Stomach (tissue), 8 donors: ENCODE measurements at regions not wholly inside any gene's neighbourhood (a gene's known extent, or its start where the extent isn't known, plus 50 kb on each side); places are given as distances from the start of the nearest gene placed in this dataset.
A peak's percentile ranks its signal among the peaks of the same experiment; 100 is the strongest.

Experiments used
- DNase-seq, 2 donors: peaks; one replicate each; pipeline versions ENCODE4 v3.0.0 to v3.0.0-alpha.2; 2013 to 2019
- H3K27ac ChIP-seq, 5 donors: fragments of 200-600 bp in 4 of 5; sonication (generic) in 4 of 5; one replicate each; pipeline ENCODE4 v1.5.1; 2013 to 2019; ENCODE audit warnings: mild to moderate bottlenecking in 1 of 5, moderate library complexity in 1 of 5
- H3K27me3 ChIP-seq, 3 donors: fragments of 200-600 bp; sonication (generic); one replicate each; pipeline ENCODE4 v1.5.1; 2017 to 2019; ENCODE audit warnings: mixed run types in 1 of 3
- H3K36me3 ChIP-seq, 4 donors: fragments of 200-600 bp; sonication (generic); 1 replicate in 3 of 4; 2 replicates in 1 of 4; pipeline ENCODE4 v1.5.1; 2016 to 2019
- H3K4me1 ChIP-seq, 4 donors: fragments of 200-600 bp; sonication (generic); one replicate each; pipeline ENCODE4 v1.5.1; 2016 to 2019
- H3K4me3 ChIP-seq, 4 donors: fragments of 200-600 bp; sonication (generic) in 3 of 4; one replicate each; pipeline ENCODE4 v1.5.1; 2016 to 2019; ENCODE audit warnings: mild to moderate bottlenecking in 1 of 4
- H3K9me3 ChIP-seq, 4 donors: fragments of 200-600 bp; sonication (generic); one replicate each; pipeline ENCODE4 v1.5.1; 2016 to 2019
- EP300 ChIP-seq: sonication (generic); formaldehyde crosslinking; IDR thresholded peaks from one replicate; pipeline ENCODE4 v1.6.1; 2017; ENCODE audit warnings: antibody characterized with exemption
- POLR2A ChIP-seq, 4 donors: fragments of 450-650 bp; IDR thresholded peaks; one replicate each; pipeline ENCODE4 v1.6.1; 2016; ENCODE audit warnings: antibody characterized with exemption in 4 of 4, control low read depth in 2 of 4, mild to moderate bottlenecking in 1 of 4, moderate library complexity in 1 of 4
- POLR2AphosphoS5 ChIP-seq, 3 donors: sonication (generic); formaldehyde crosslinking; IDR thresholded peaks; one replicate each; pipeline ENCODE4 v1.6.1; 2016; ENCODE audit warnings: antibody characterized with exemption in 3 of 3
- WGBS, 5 donors: extraction: QIAGEN DNeasy Blood & Tissue Kit in 3 of 5; methylation state at CpG; one replicate each; pipeline versions ENCODE4 v1.1.5 to v1.1.7; 2013 to 2018; 5-methylcytosine and 5-hydroxymethylcytosine counted together
- intact Hi-C: fragments of 100-400 bp; cut with DNase I; formaldehyde crosslinking; loops from one replicate; pipeline ENCODE4 v1.15.1; 2023; ENCODE audit warnings: low total_unique reads
- TF ChIP-seq, protein P1 (sequence below), 7 experiments: fragments of 450-650 bp in 4 of 7; fragments of 200-600 bp in 3 of 7; sonication (generic) in 3 of 7; IDR thresholded peaks; one replicate each; pipeline ENCODE4 v1.5.1; 2016 to 2019; ENCODE audit warnings: antibody characterized with exemption in 7 of 7, control low read depth in 2 of 7, mild to moderate bottlenecking in 1 of 7
- donor health status: healthy with polysubstance abuse.
- donor health status: Bipolar disorder and iron deficiency.
- donor health status: healthy.

DNA sequence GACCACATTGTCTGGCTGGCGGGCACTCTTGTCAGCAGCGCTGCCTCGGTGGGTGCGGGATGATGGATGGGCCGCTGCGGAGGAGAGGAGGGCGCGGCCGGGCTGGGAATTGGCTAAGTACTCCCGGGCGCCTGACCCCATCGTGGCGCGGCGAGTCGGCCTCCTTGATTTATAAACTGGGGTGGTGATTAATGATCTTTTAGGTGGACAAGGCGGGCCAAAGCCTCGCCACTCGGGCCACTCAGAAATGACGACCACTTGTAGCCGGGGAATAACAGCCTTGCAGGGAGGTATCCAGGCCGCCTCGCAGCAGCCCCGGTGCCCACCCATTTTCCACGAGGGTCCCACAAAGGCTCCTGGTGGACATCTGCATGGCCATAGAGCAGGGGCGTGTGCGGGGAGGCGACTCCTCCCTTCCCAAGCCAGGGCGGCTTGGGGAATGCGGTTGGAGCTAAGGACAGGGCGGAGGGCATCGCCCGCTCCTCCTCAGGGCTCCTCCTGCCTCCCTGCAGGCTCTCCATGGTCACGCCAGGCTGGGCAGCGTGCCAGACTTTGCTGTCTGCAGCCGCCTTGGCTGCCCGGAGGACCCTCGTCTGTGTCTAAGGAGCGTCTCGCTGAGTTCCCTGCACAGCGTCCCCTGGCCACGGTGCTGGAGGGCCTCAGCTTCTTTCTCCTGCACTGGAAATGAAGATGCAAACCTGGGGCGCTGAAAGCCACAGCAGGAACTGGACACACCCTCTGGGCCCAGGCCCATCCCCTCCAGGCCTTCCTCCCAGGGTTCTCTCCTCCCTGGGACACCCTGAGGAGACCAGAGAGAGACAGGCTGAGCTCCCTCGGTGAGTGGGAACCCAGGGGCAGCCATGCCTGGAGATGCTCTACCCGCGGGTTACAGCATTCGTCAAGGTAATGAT, 287.4 kb upstream of the IRX4 start:
- Histone ChIP-seq H3K4me3 (no peak overlapping the region), H3K4me1 (no peaks in the 10 kb centered on the region), H3K27ac (no peak overlapping the region), H3K9me3 (no peaks in the 10 kb centered on the region), H3K36me3 (no peaks in the 10 kb centered on the region), H3K27me3 (peaks cover 0 to 79% (median 4%) of the 10 kb centered on the region in 3 donors)
- DNase-seq: peak in 1 of 2 donors; percentile 61
- no peak for TF ChIP-seq EP300
- no peak for TF ChIP-seq POLR2A (IDR thresholded peaks at IDR 0.05)
- TF ChIP-seq POLR2AphosphoS5 (IDR thresholded peaks at IDR 0.05): no peak
- WGBS, 5 donors: 44 to 61% (median 53%) methylated on average over 28 to 47 of the region's 47 CpGs
- intact Hi-C loops: no loop called here

DNA sequence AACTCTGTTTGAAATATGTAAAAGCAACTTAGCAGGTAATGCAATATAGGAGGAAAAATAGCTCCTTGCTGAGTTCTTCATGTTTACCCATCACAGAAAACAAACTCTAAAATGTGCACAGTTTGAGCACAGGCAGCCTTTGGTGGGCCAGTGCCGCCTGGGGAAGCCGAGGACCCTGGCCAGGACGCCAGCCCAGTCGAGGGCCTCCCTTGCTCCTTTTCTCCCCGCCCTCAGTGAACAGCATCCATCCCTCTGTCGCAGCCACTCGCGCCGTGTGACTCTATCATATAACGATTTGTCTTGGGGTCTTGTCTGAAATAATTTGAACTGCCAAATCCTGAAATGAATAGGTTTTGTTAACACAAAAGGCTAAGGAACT, 286.7 kb upstream of the IRX4 start:
- Histone ChIP-seq H3K4me1 (no peaks in the 10 kb centered on the region), H3K36me3 (no peaks in the 10 kb centered on the region), H3K27me3 (peaks cover 0 to 77% (median 4%) of the 10 kb centered on the region in 3 donors), H3K9me3 (no peaks in the 10 kb centered on the region), H3K27ac (no peak overlapping the region), H3K4me3 (no peak overlapping the region)
- 66 to 76% (median 68%) methylated on average over 10 of the region's 10 CpGs for WGBS, 5 donors
- DNase-seq: no peak
- intact Hi-C loops: no loop called here
- TF ChIP-seq, protein P1, sequence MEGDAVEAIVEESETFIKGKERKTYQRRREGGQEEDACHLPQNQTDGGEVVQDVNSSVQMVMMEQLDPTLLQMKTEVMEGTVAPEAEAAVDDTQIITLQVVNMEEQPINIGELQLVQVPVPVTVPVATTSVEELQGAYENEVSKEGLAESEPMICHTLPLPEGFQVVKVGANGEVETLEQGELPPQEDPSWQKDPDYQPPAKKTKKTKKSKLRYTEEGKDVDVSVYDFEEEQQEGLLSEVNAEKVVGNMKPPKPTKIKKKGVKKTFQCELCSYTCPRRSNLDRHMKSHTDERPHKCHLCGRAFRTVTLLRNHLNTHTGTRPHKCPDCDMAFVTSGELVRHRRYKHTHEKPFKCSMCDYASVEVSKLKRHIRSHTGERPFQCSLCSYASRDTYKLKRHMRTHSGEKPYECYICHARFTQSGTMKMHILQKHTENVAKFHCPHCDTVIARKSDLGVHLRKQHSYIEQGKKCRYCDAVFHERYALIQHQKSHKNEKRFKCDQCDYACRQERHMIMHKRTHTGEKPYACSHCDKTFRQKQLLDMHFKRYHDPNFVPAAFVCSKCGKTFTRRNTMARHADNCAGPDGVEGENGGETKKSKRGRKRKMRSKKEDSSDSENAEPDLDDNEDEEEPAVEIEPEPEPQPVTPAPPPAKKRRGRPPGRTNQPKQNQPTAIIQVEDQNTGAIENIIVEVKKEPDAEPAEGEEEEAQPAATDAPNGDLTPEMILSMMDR (IDR thresholded peaks at IDR 0.05): no peak
- TF ChIP-seq POLR2AphosphoS5 (IDR thresholded peaks at IDR 0.05) (no peak), POLR2A (IDR thresholded peaks at IDR 0.05) (no peak), EP300 (no peak)

DNA sequence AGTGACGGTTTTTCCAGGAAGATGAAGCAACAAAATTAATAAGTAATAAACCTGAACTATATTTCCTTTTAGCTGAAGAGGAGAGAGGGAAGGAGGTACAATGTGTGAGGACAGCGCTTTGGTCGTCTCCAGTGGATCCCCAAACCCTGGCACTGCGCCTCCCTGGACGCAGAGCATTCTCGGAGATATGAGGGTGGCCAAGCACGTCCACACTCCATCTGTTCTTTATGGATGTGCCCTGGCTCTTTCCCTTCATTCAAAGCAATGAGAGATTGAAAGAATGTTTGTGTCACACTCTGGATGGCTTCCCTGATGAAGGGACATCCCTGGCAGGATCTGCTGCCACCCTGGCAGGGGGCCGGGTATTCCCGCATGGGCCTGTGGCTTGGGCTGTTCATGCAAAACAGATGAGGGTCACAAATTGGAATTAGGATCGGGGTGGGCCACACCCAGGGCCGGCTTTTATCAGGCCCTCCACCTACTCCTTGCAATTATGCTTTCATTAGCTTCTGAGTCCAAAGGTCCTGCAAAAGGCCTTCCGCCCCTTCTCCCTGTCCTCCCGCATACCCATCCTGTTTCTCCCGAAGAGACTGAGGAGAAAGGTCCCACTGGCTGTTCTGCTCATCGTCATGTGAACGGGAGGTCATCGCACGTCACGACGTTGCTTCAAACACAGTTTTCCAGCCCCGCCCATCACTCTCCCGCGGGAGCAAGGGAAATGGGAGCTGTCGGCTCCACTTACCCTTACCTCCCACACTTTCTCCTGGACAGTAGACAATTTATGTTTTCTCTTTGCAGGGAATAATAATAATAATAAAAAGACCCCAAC, 286.1 kb upstream of the IRX4 start:
- Histone ChIP-seq H3K27me3 (peaks cover 0 to 79% (median 4%) of the 10 kb centered on the region in 3 donors), H3K27ac (no peak overlapping the region), H3K4me3 (no peak overlapping the region), H3K4me1 (no peaks in the 10 kb centered on the region), H3K9me3 (no peaks in the 10 kb centered on the region), H3K36me3 (no peaks in the 10 kb centered on the region)
- DNase-seq: no peak
- 54 to 62% (median 59%) methylated on average over 23 to 24 of the region's 24 CpGs for whole genome bisulfite sequencing, 5 donors
- intact Hi-C loops: no loop called here
- TF ChIP-seq, protein P1 (IDR thresholded peaks at IDR 0.05): no peak
- TF ChIP-seq EP300 (no peak), POLR2AphosphoS5 (IDR thresholded peaks at IDR 0.05) (no peak), POLR2A (IDR thresholded peaks at IDR 0.05) (no peak)

DNA sequence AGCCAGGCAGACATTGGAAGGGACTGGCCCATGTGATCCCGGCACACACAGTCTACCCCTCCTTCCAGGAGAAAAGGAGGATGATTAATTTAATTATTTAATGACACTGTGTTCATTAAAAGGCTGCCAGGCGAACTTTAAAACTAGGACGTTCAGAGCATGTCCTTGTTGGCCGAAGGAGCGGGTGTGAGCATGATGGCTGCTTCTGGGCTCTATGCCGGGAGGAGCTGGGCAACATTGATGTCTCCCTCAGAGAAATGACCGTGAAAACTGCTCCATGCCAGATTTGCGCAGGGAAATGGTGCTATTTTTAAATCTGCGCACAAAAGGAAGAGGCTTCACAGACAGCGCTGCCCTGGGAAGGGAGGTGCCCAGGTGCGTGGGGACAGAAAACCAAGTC, 284.9 kb upstream of the IRX4 start:
- Histone ChIP-seq H3K9me3 (no peaks in the 10 kb centered on the region), H3K27ac (no peak overlapping the region), H3K4me1 (no peaks in the 10 kb centered on the region), H3K4me3 (no peak overlapping the region), H3K36me3 (no peaks in the 10 kb centered on the region), H3K27me3 (peaks cover 0 to 72% (median 4%) of the 10 kb centered on the region in 3 donors)
- intact Hi-C loops: no loop called here
- TF ChIP-seq, protein P1 (IDR thresholded peaks at IDR 0.05): no peak
- no peak for TF ChIP-seq POLR2AphosphoS5 (IDR thresholded peaks at IDR 0.05)
- TF ChIP-seq POLR2A (IDR thresholded peaks at IDR 0.05): no peak
- no peak for TF ChIP-seq EP300
- no peak for DNase-seq
- WGBS, 5 donors: 77 to 90% (median 84%) methylated on average over 10 to 11 of the region's 11 CpGs
